ENCODE measurements at regions not wholly inside any gene's neighbourhood (a gene's known extent, or its start where the extent isn't known, plus 50 kb on each side); places are given as distances from the start of the nearest gene placed in this dataset.

- DNase-seq (ENCODE audit: low spot score) = peak; percentile 67
- in situ Hi-C loops (cut with HindIII; ENCODE audit: low sequenced_read_pairs) = no loop called here
Measured at GRCh38 chr2:2708575-2709430, 377.7 kb upstream of the MYT1L start.

GRCh38 chr2:2707206-2707991 lies 376.3 kb upstream of the MYT1L start:
- in situ Hi-C loops (cut with HindIII; ENCODE audit: low sequenced_read_pairs) = no loop called here
- DNase-seq (ENCODE audit: low spot score) = no peak

GRCh38 chr2:2706306-2706705 lies 375.2 kb upstream of the MYT1L start:
- in situ Hi-C loops (cut with HindIII; ENCODE audit: low sequenced_read_pairs) = no loop called here
- DNase-seq (ENCODE audit: low spot score) = no peak

- in situ Hi-C loops (cut with HindIII; ENCODE audit: low sequenced_read_pairs) = no loop called here
- no peak for DNase-seq (ENCODE audit: low spot score)
Measured at GRCh38 chr2:2705871-2706270, 374.8 kb upstream of the MYT1L start.

- DNase-seq (ENCODE audit: low spot score) = no peak
- in situ Hi-C loops (cut with HindIII; ENCODE audit: low sequenced_read_pairs) = no loop called here
Measured at GRCh38 chr2:2704428-2705090, 373.5 kb upstream of the MYT1L start.

DNA sequence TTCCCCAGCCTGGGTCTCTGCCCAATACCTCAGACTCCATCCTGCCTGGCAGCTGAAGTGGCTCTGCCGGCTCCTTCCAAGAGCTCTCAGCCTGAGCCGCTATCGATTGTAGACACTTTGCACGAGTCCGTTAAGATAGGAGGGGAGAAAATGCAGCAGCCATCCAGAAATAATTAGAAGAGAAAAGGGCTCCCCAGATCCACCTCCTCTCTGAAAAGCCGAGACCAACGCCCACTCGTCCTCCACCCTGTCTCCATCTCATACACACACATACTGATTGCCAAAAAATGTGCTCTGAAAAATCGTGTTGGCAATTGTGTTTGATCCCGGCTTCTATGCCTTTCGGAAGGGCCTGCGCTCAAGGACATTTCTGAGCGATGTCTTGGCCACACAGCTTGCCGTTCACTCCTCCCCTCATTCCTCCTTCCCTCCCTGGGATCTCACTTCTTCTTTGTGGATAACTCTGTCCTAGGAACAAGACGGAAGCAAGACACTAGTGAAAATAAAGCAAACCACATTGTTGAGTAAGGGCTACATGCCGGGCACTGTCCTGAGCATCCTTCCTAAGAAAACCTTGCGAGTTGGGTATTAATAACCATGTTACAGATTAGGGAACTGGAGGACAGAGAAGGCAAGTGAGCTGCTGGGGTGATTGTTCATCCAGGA lies 372.8 kb upstream of the MYT1L start:
- no peak for DNase-seq (ENCODE audit: low spot score)
- in situ Hi-C loops (cut with HindIII; ENCODE audit: low sequenced_read_pairs) = no loop called here

DNA sequence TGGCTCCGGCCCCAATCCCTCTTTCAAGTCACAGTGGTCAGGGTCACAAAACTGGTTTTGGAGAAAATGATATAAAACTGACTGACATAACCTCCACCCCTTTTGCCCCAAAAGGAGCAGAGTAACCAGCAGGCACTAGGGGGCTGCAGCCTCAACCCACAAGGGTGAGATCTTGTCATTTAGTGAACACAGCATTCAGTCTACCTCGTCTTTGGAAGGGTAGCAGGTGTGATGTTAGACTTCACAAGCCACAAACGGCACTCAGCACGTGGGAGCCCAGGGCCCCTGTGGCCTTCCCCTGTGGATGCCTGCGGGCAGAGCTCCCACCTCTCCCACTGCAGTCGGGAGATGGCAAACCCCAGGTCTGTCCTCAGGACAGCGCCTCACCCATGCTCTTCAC lies 372.1 kb upstream of the MYT1L start:
- in situ Hi-C loops (cut with HindIII; ENCODE audit: low sequenced_read_pairs) = no loop called here
- no peak for DNase-seq (ENCODE audit: low spot score)

GRCh38 chr2:2702385-2702784 lies 371.3 kb upstream of the MYT1L start:
- in situ Hi-C loops (cut with HindIII; ENCODE audit: low sequenced_read_pairs) = no loop called here
- no peak for DNase-seq (ENCODE audit: low spot score)

DNA sequence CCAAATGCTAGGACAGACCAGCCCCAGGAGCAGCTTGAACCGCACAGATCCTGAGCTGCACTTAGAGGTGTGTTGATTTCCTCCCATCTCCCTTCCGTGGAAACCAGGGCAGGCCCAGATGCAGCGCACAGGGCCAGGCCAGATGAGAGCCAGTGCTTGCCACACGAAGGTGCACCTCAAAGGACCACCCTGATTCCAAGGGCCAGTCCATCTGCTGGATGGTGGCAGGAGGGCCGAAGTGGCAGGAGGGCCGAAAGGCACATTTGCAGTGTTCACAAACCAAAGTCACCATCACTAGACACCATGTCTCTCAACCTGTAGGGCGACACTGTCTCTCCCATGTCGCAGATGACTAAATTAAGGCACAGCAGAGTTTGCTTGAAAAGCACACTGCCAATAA lies 370.7 kb upstream of the MYT1L start:
- no peak for DNase-seq (ENCODE audit: low spot score)
- in situ Hi-C loops (cut with HindIII; ENCODE audit: low sequenced_read_pairs) = no loop called here

GRCh38 chr2:2701176-2701781 lies 370.2 kb upstream of the MYT1L start:
- in situ Hi-C loops (cut with HindIII; ENCODE audit: low sequenced_read_pairs) = no loop called here
- DNase-seq (ENCODE audit: low spot score) = no peak

GRCh38 chr2:2699121-2699505 lies 368.0 kb upstream of the MYT1L start:
- in situ Hi-C loops (cut with HindIII; ENCODE audit: low sequenced_read_pairs) = no loop called here
- DNase-seq (ENCODE audit: low spot score) = no peak

GRCh38 chr2:2698182-2699120 lies 367.4 kb upstream of the MYT1L start:
- in situ Hi-C loops (cut with HindIII; ENCODE audit: low sequenced_read_pairs) = no loop called here

GRCh38 chr2:2696733-2697455 lies 365.8 kb upstream of the MYT1L start:
- DNase-seq (ENCODE audit: low spot score) = no peak
- in situ Hi-C loops (cut with HindIII; ENCODE audit: low sequenced_read_pairs) = no loop called here

More at GRCh38 chr2:2698182-2699120, 367.4 kb upstream of the MYT1L start:
- peak; percentile 13 for DNase-seq (ENCODE audit: low spot score)

- in situ Hi-C loops (cut with HindIII; ENCODE audit: low sequenced_read_pairs) = no loop called here
- DNase-seq (ENCODE audit: low spot score) = no peak
Measured at GRCh38 chr2:2696325-2696724, 365.2 kb upstream of the MYT1L start.

- in situ Hi-C loops (cut with HindIII; ENCODE audit: low sequenced_read_pairs) = no loop called here
- DNase-seq (ENCODE audit: low spot score) = no peak
Measured at GRCh38 chr2:2694746-2695145, 363.7 kb upstream of the MYT1L start.

DNA sequence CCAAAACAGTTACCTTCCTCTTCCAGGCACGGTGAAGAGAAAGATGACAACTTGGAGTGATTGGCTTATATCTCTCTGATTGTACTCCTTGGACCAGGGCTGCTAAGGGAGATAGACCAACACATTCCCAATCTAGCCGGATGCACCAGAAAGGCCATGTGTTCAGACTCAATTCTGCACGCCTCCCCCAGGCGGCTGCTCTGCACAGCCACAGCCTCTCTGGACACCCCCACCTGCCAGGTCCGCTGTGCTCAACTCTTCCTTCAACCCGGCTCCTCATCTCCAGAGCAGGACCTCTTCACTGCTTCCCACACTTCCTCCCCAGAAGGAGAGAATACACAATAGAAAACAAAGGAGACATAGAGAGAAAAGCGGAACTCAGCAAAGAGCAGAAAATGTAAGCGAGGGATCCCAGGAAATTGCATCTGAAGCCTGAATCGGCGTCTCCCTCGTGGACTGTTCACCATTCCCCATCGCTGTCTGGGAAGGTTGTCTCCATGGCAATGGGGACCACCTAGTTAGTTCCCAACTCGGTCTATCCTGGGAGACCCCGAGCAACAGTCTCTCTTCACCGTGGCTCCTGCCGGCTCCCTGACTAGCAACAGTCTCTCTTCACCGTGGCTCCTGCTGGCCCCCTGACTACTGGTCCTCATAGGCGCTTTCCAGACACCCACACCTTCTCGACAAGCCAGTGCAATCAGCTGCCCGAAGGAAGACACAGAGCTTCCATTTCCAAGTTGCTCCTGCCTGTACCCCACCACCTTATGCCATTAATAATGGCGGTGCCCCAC lies 361.7 kb upstream of the MYT1L start:
- in situ Hi-C loops (cut with HindIII; ENCODE audit: low sequenced_read_pairs) = no loop called here
- no peak for DNase-seq (ENCODE audit: low spot score)

- DNase-seq (ENCODE audit: low spot score) = no peak
- in situ Hi-C loops (cut with HindIII; ENCODE audit: low sequenced_read_pairs) = no loop called here
Measured at GRCh38 chr2:2691419-2691818, 360.3 kb upstream of the MYT1L start.
